Small intestine (tissue), 7 donors: ENCODE measurements at regions not wholly inside any gene's neighbourhood (a gene's known extent, or its start where the extent isn't known, plus 50 kb on each side); places are given as distances from the start of the nearest gene placed in this dataset.

Experiments used
- DNase-seq, 2 donors: peaks; one replicate each; pipeline versions ENCODE4 v3.0.0 to v3.0.0-alpha.2; 2013
- FAIRE-seq: peaks from 2 replicates; lab custom pipeline; 2012; peaks lifted over from hg19 to GRCh38; lab: Jason Lieb, UNC
- H3K27ac ChIP-seq, 3 donors: one replicate each; pipeline ENCODE4 v1.5.1; 2013; ENCODE audit warnings: low read length in 2 of 3, mild to moderate bottlenecking in 2 of 3, control low read depth in 1 of 3, inconsistent platforms in 1 of 3, low read depth in 1 of 3, moderate library complexity in 1 of 3
- H3K27me3 ChIP-seq, 3 donors: one replicate each; pipeline ENCODE4 v1.6.1; 2013; ENCODE audit warnings: low read length in 3 of 3, inconsistent platforms in 1 of 3; ENCODE audit not compliant: control insufficient read depth in 3 of 3, insufficient read depth in 3 of 3
- H3K36me3 ChIP-seq, 3 donors: one replicate each; pipeline ENCODE4 v1.6.1; 2013; ENCODE audit warnings: low read length in 3 of 3, inconsistent platforms in 1 of 3, low read depth in 1 of 3, mild to moderate bottlenecking in 1 of 3, moderate library complexity in 1 of 3; ENCODE audit not compliant: control insufficient read depth in 3 of 3, insufficient read depth in 2 of 3
- H3K4me1 ChIP-seq, 3 donors: one replicate each; pipeline ENCODE4 v1.6.1; 2013; ENCODE audit warnings: low read length in 2 of 3, inconsistent platforms in 1 of 3, low read depth in 1 of 3, mild to moderate bottlenecking in 1 of 3, moderate library complexity in 1 of 3; ENCODE audit not compliant: control insufficient read depth in 3 of 3, insufficient read depth in 2 of 3
- H3K4me3 ChIP-seq, 3 donors: one replicate each; pipeline ENCODE4 v1.5.1; 2013; ENCODE audit warnings: low read length in 3 of 3, control low read depth in 1 of 3, inconsistent platforms in 1 of 3, low read depth in 1 of 3, mild to moderate bottlenecking in 1 of 3, moderate library complexity in 1 of 3
- H3K9me3 ChIP-seq, 2 donors: one replicate each; pipeline ENCODE4 v1.6.1; 2013; ENCODE audit warnings: low read depth in 1 of 2, low read length in 1 of 2; ENCODE audit not compliant: control insufficient read depth in 2 of 2, insufficient read depth in 1 of 2
- WGBS, 3 donors: extraction: QIAGEN DNeasy Blood & Tissue Kit; methylation state at CpG; one replicate each; pipeline ENCODE4 v1.1.7; 2013; 5-methylcytosine and 5-hydroxymethylcytosine counted together
- donor health status: healthy with polysubstance abuse.
- donor health status: control.
- donor health status: control.
- donor health status: Bipolar disorder and iron deficiency.
- donor health status: healthy.

GRCh38 chr4:129603241-129603931, 507.4 kb downstream of the C4orf33 start:
- no peak for DNase-seq

GRCh38 chr4:129604632-129605255, 508.8 kb downstream of the C4orf33 start:
- Histone ChIP-seq H3K36me3 (no peaks in the 10 kb centered on the region), H3K9me3 (no peaks in the 10 kb centered on the region), H3K4me3 (no peak overlapping the region), H3K27me3 (no peaks in the 10 kb centered on the region), H3K27ac (no peak overlapping the region), H3K4me1 (no peaks in the 10 kb centered on the region)
- 44 to 56% (median 53%) methylated on average over 1 of the region's 1 CpG for WGBS, 3 donors
- no peak for DNase-seq
- FAIRE-seq: no peak

More at GRCh38 chr4:129603241-129603931, 507.4 kb downstream of the C4orf33 start:
- no peaks in the 10 kb centered on the region for H3K27me3 ChIP-seq
- no peaks in the 10 kb centered on the region for H3K9me3 ChIP-seq
- H3K36me3 ChIP-seq: no peaks in the 10 kb centered on the region
- WGBS, 3 donors: 47 to 72% (median 64%) methylated on average over 4 of the region's 4 CpGs
- no peak for FAIRE-seq
- no peaks in the 10 kb centered on the region for H3K4me1 ChIP-seq
- H3K4me3 ChIP-seq: no peak overlapping the region
- H3K27ac ChIP-seq: no peak overlapping the region

- Histone ChIP-seq H3K9me3 (no peaks in the 10 kb centered on the region), H3K4me3 (no peak overlapping the region), H3K36me3 (no peaks in the 10 kb centered on the region), H3K4me1 (no peaks in the 10 kb centered on the region), H3K27me3 (no peaks in the 10 kb centered on the region), H3K27ac (no peak overlapping the region)
- no peak for DNase-seq
- 50 to 61% (median 55%) methylated on average over 3 of the region's 3 CpGs for WGBS, 3 donors
- FAIRE-seq: no peak
Observed at GRCh38 chr4:129614611-129615010, 518.7 kb downstream of the C4orf33 start.

DNA sequence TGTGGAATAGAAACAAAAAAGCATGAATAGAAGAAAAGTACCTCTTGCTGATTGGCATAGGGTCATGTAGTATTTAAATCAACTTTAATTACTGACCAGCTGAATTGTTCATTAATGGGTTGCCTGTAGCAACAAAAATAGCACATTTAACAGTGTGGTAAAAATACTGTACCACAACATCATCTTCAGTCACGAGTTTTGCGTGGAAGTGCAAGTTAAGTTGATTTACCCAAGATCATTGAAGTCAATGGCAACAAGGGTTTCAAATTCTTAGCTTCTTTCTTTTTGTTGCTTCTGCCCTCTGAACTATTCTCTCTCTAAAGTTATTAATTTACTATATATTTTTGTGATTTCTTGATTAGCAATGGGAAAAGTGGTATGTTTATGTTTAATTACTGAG, 526.6 kb downstream of the C4orf33 start:
- H3K9me3 ChIP-seq: no peaks in the 10 kb centered on the region
- FAIRE-seq: no peak

DNA sequence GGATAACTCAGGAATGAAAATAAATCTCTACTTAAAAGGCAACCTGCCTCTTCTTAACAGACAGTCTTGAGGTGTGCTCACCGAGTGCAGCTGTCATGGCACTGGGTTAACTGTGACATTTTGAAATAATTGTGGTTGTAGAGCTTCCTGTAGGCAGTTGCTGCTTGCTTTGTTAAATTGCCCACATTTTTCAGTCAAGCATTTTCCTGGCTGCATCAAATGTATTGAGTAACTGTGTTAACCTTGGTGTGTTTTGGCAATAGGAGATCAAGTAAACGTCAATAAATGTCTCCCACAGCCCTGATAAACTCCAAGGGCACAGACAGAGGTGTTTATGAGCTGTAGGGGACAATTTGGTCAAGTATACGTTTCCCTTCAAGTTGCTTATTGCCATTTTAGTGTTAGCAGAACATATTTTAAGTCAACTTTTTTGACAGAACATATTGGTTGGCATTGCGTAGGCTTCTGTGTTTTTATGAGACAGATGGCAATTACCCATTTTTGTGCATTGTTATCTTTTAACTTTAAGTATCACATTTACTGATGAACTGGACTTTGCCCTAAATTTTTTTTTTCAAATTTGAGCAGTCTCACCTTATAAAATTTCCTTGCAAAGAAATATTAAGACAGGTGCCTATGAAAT, 527.4 kb downstream of the C4orf33 start:
- Histone ChIP-seq H3K27ac (no peak overlapping the region), H3K4me1 (no peaks in the 10 kb centered on the region), H3K9me3 (no peaks in the 10 kb centered on the region), H3K4me3 (no peak overlapping the region), H3K27me3 (no peaks in the 10 kb centered on the region), H3K36me3 (no peaks in the 10 kb centered on the region)
- DNase-seq (no peak), FAIRE-seq (no peak)
- WGBS, 3 donors: 25 to 54% (median 31%) methylated on average over 4 of the region's 4 CpGs

More for the DNA sequence above, 526.6 kb downstream of the C4orf33 start:
- WGBS, 3 donors: 67 to 84% (median 81%) methylated on average over 2 of the region's 2 CpGs
- Histone ChIP-seq H3K27me3 (no peaks in the 10 kb centered on the region), H3K4me1 (no peaks in the 10 kb centered on the region), H3K36me3 (no peaks in the 10 kb centered on the region), H3K4me3 (no peak overlapping the region), H3K27ac (no peak overlapping the region)
- no peak for DNase-seq

- no peaks in the 10 kb centered on the region for H3K36me3 ChIP-seq
- H3K4me3 ChIP-seq: no peak overlapping the region
- DNase-seq (peak; percentile 50 to 52), FAIRE-seq (no peak)
- no peaks in the 10 kb centered on the region for H3K4me1 ChIP-seq
- H3K9me3 ChIP-seq: no peaks in the 10 kb centered on the region
- no peak overlapping the region for H3K27ac ChIP-seq
- WGBS, 3 donors: 31 to 35% (median 32%) methylated on average over 5 of the region's 5 CpGs
- no peaks in the 10 kb centered on the region for H3K27me3 ChIP-seq
Observed at GRCh38 chr4:129641179-129641578, 545.2 kb downstream of the C4orf33 start.

DNA sequence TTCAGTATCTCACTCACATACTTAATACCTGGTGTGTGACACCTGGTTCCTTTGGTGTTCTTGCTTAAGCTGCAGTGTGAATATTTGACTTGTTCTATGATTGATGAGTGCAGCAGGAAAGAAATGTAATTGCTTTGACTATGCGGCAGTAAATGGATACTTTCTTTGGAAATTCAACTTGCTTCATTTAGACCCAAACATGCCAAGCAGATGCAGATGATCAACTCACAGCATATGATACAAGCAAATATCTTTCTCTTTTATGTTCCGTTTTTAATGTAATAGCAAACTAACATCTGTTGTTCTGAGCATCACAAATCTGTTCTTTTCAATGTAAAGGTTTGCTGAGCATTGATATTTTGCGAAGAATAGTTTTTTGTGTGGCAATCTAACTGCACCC, 549.5 kb downstream of the C4orf33 start:
- WGBS, 3 donors: 73 to 85% (median 77%) methylated on average over 3 of the region's 3 CpGs
- no peaks in the 10 kb centered on the region for H3K4me1 ChIP-seq
- no peak for FAIRE-seq
- no peaks in the 10 kb centered on the region for H3K9me3 ChIP-seq
- no peak overlapping the region for H3K27ac ChIP-seq
- no peak overlapping the region for H3K4me3 ChIP-seq
- H3K27me3 ChIP-seq: no peaks in the 10 kb centered on the region
- H3K36me3 ChIP-seq: no peaks in the 10 kb centered on the region
- no peak for DNase-seq

DNA sequence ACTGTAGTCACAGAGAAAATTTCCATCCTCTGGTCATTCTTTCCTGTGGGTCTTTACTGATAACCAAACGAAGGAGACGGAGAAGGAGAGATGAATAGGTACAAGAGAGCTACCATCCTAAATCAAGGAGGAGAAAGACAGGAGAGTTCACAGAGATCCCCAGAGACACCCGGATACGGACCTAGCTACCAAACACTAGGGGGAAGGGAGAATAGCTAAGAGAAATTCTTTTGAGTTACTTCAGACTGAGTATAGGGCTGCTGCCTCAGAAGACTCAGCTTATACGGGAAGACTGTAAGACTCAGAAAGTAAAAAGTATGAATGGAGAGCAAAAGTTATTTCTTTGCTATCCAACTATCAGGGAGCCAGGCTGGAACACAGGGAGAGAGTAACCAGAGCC, 572.1 kb downstream of the C4orf33 start:
- no peaks in the 10 kb centered on the region for H3K9me3 ChIP-seq
- DNase-seq (no peak), FAIRE-seq (no peak)
- H3K36me3 ChIP-seq: no peaks in the 10 kb centered on the region
- no peaks in the 10 kb centered on the region for H3K27me3 ChIP-seq
- whole genome bisulfite sequencing, 3 donors: 67 to 76% (median 70%) methylated on average over 5 of the region's 5 CpGs
- no peak overlapping the region for H3K4me3 ChIP-seq
- H3K27ac ChIP-seq: no peak overlapping the region
- no peaks in the 10 kb centered on the region for H3K4me1 ChIP-seq
